Activated naive CD4-positive, alpha-beta T cell treated with anti-CD3 and anti-CD28 coated beads for 36 hours (primary cell): ENCODE measurements at regions not wholly inside any gene's neighbourhood (a gene's known extent, or its start where the extent isn't known, plus 50 kb on each side); places are given as distances from the start of the nearest gene placed in this dataset.
A peak's percentile ranks its signal among the peaks of the same experiment; 100 is the strongest.

ENCODE experiments used
- CTCF ChIA-PET: fragments of 350-600 bp; sonication (Branson Sonifier 250); formaldehyde crosslinking; loops from one replicate; lab custom pipeline; 2021; ENCODE audit warnings: antibody characterized with exemption; lab: Charles Lee
- DNase-seq: peaks from one replicate; pipeline ENCODE4 v3.0.0-alpha.2; 2020
- H3K27ac Mint-ChIP-seq: one replicate; pipeline ENCODE4 v1.8.0; 2021; ENCODE audit warnings: mild to moderate bottlenecking, mixed read lengths
- H3K27me3 Mint-ChIP-seq: one replicate; pipeline ENCODE4 v1.8.0; 2021; ENCODE audit warnings: low read depth, mixed read lengths
- H3K36me3 Mint-ChIP-seq: one replicate; pipeline ENCODE4 v1.8.0; 2021; ENCODE audit warnings: low read depth, mixed read lengths
- H3K4me1 Mint-ChIP-seq: one replicate; pipeline ENCODE4 v1.8.0; 2021; ENCODE audit warnings: low read depth, mixed read lengths
- H3K4me3 Mint-ChIP-seq: one replicate; pipeline ENCODE4 v1.8.0; 2021; ENCODE audit warnings: mild to moderate bottlenecking, moderate library complexity, mixed read lengths
- H3K9me3 Mint-ChIP-seq: one replicate; pipeline ENCODE4 v1.8.0; 2021; ENCODE audit warnings: mixed read lengths
- intact Hi-C: fragments of 100-400 bp; cut with micrococcal nuclease; formaldehyde crosslinking; loops from one replicate; pipeline ENCODE4 v1.15.1; 2023

DNA sequence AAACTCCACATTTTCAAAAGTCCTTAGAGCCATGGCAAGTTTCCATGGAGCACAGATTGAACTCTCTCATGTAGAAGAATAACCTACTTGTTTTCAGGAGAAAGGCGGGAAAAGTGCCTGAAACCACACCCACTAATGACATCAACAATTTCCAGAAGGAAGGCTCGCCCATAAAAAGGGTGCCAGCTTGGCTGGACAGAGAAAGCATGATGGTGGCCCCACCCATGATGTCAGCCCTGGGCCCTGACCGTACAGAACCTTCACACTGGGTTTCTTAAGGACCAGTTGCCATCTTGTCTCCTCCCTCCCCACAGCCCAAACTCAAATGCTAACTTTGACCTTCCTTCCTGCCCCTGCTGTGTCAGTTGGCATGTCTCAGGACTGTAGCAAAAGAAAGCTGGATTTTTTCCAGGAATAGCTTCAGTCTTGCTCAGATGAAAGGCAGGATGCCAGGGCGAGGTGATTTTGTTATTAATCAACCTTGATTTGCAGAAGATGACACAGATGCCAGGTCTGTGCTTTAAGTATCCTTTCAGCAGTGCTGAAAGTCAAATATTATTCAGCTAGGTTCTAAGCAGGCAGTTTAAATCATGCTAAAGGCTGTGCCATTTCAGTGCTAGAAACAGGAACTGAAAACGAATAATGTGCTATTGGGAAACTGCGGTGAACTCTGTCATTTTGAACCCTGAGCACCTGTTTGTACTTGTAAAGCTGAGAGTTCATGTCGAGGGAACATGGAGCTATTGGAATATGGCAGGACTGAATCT, 89.5 kb upstream of the RFC3 start:
- Mint-ChIP-seq H3K4me3 (no peak overlapping the region), H3K9me3 (no peaks in the 10 kb centered on the region), H3K27me3 (no peaks in the 10 kb centered on the region), H3K36me3 (no peaks in the 10 kb centered on the region), H3K4me1 (peaks cover 9% of the 10 kb centered on the region), H3K27ac (no peak overlapping the region)
- CTCF ChIA-PET: interaction anchor here (1.1 kb wide), 1 partner anchor 13 kb away, joined by 3 read pairs; no protein-coding TSS in a partner anchor
- intact Hi-C loops: loop anchor here (10.0 kb wide), 2 partner anchors 824 to 1144 kb away; partner anchors contain the start of gene PDS5B
- DNase-seq: peak; percentile 16

DNA sequence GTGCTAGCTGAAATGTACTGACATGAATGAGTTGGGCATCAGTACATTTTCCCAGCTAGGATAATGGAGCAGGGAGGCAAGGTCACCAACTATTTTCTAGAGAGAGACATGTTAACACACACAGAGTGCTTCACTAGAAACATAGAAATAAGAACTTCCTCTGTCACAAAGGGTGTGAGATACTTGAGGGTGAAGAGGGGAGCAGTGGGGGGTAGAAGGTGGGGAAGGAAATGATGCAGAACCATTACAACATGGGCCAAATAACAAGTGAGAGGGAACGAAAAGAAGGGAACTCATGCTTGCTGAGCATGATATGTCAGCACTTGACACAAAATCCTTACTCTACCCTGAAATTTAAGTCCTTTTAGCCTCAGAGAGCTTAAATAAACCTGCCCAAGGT, 87.8 kb upstream of the RFC3 start:
- H3K27ac Mint-ChIP-seq: no peak overlapping the region
- H3K36me3 Mint-ChIP-seq: no peaks in the 10 kb centered on the region
- H3K4me3 Mint-ChIP-seq: no peak overlapping the region
- DNase-seq: no peak
- peaks cover 5% of the 10 kb centered on the region for H3K4me1 Mint-ChIP-seq
- H3K9me3 Mint-ChIP-seq: no peaks in the 10 kb centered on the region
- intact Hi-C loops: no loop called here
- CTCF ChIA-PET: no interaction called here
- no peaks in the 10 kb centered on the region for H3K27me3 Mint-ChIP-seq

DNA sequence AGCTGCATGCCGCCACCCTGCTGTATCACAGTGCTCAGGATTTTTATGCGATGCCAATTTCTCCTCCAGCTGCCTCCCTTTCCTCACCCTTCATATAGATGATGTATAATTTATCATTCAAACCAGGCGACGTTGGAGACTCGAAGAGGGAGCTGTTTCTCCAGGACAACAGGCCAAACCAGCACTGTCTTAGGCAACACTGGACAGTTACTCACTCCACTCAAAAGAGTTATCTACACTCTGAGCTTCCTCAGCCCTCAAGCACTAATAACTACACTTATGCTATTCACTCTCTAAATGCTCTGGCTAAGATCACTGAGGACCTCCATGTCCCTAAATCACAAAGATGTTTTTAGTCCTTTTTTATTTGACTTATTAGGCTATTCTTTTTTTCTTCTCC, 87.3 kb upstream of the RFC3 start:
- H3K4me3 Mint-ChIP-seq: no peak overlapping the region
- no peaks in the 10 kb centered on the region for H3K27me3 Mint-ChIP-seq
- CTCF ChIA-PET: no interaction called here
- peaks cover 5% of the 10 kb centered on the region for H3K4me1 Mint-ChIP-seq
- intact Hi-C loops: no loop called here
- H3K36me3 Mint-ChIP-seq: no peaks in the 10 kb centered on the region
- no peak overlapping the region for H3K27ac Mint-ChIP-seq
- DNase-seq: no peak
- H3K9me3 Mint-ChIP-seq: no peaks in the 10 kb centered on the region

DNA sequence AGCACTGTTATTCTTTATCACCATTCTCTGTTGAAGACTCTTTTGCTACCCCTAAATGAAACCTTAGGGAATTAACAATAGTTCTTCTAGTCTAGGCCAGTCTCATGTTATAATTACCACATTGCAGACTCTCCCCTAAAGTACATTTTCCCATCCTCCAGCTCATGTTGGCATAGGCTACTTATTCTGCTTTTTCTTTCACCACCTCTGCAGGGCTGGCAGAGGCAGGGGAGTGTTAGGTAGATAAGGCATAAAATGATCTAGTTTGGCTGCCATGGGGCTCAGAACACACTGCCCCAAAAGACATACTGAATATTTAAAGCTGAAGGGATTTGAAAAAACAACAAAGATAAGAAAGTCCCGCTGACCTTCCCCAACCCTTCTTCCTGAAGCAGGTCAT, 82.7 kb upstream of the RFC3 start:
- no peak for DNase-seq
- CTCF ChIA-PET: interaction anchor here (5.4 kb wide), 1 partner anchor 11 kb away, joined by 26 read pairs; no protein-coding TSS in a partner anchor
- Mint-ChIP-seq H3K27ac (no peak overlapping the region), H3K27me3 (no peaks in the 10 kb centered on the region), H3K36me3 (no peaks in the 10 kb centered on the region), H3K9me3 (no peaks in the 10 kb centered on the region), H3K4me1 (no peaks in the 10 kb centered on the region), H3K4me3 (no peak overlapping the region)
- intact Hi-C loops: no loop called here

DNA sequence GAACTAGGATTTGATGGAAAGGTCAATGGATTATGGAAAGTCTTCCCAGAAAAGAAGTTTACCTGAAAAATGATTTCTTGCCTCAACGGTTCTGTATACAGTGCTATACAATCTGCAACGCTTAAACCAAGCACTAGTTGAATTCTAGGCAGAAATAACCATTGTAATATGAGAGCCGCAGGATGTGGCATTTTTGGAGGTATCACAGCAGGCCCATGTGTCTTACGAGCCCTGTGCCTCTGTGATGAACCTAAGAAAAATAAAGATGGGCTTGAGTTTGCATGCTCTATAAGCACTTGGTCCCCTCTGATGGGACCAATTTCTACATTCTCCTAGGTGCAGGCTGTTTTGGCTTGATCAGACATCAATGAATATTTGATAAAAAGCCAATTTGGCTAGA, 78.7 kb upstream of the RFC3 start:
- Mint-ChIP-seq H3K9me3 (no peaks in the 10 kb centered on the region), H3K4me1 (peaks cover 12% of the 10 kb centered on the region), H3K36me3 (no peaks in the 10 kb centered on the region), H3K27me3 (no peaks in the 10 kb centered on the region), H3K27ac (no peak overlapping the region), H3K4me3 (no peak overlapping the region)
- intact Hi-C loops: no loop called here
- no peak for DNase-seq
- CTCF ChIA-PET: no interaction called here

DNA sequence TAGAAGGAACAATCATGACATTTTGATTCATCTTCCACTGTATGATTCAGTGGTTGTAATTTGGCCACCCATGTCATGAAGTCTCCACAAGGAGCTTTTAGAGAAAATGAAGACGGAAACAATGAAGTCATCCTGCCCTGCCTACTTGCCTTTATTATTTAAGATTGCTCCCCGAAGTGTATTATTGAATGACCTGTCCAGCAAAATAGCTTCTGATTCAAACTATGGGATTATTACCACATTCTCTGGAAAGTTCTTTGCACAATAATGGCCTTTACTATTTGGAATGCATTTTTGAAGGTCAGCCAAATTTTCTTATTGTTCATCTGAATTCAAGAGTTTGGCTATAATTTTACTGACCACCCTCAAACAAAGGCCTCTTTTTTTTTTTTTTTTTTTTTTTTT, 77.8 kb upstream of the RFC3 start:
- no peaks in the 10 kb centered on the region for H3K27me3 Mint-ChIP-seq
- no peak for DNase-seq
- H3K36me3 Mint-ChIP-seq: no peaks in the 10 kb centered on the region
- H3K27ac Mint-ChIP-seq: no peak overlapping the region
- H3K9me3 Mint-ChIP-seq: no peaks in the 10 kb centered on the region
- CTCF ChIA-PET: interaction anchor here (0.7 kb wide), 1 partner anchor 9 kb away, joined by 4 read pairs; no protein-coding TSS in a partner anchor
- H3K4me1 Mint-ChIP-seq: peaks cover 20% of the 10 kb centered on the region
- intact Hi-C loops: no loop called here
- H3K4me3 Mint-ChIP-seq: no peak overlapping the region

DNA sequence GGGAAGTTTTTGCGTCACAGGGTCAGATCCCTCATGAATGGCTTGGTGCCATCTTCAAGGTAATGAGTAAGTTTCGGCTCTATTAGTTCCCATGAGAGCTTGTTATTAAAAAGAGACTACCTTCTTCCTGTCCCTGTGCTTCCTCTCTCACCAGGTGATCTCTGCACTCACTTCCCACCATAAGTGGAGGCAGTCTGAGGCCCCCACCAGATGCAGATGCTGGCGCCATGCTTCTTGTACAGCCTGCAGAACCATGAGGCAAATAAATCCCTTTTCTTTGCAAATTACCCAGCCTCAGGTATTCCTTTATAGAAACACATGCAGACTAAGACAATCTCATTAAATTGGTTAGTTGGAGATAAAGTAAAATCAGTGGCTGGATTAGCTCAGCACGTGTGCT, 75.6 kb upstream of the RFC3 start:
- DNase-seq: no peak
- intact Hi-C loops: no loop called here
- CTCF ChIA-PET: interaction anchor here (0.6 to 1.1 kb wide), 2 partner anchors 8 to 199 kb away, joined by 3 read pairs; no protein-coding TSS in a partner anchor

DNA sequence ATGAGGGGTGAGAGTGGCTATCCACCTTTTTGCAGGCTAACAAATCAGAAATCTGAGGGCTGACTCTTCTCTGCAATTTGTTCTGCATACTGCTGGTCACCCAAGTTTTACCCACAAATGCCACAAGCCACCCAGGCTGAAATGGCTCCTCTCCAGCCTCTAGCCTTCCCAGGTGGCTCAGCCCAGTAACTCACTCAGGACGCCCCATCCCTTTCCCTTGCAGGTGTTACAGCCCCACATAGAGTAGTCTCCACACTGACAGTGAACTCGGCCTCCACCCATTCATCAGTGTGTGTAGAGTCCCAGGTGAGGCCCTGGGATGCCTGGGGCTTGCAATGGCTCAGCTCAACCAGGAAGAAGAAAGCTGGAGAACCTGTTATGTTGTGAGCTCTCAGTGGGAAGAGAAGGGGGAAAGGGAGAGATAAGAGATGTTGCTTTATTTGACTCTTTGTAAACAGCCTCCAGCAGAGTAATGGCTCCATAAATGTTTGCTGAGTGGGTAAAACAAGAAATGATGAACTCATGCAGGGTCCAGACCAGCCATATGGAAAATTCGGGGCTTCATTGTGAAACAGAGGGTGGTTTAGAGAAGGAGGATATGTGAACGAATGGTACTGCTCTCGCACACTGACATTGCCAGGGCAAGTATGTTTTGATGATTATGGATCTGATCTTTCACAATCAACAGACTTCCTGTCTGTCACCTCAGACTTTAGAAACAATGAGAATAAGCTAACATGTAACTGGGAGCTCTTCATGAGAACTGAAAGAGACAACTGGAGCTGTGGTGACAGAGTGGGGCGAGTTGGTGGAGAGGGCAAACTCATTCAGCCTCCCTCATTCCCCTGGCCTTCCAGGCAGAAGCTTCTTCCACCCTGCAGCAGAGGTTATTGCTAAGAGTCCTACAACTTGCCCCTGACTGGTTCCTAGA, 74.2 kb upstream of the RFC3 start:
- peak; percentile 30 for DNase-seq
- peaks cover 2% of the 10 kb centered on the region for H3K27me3 Mint-ChIP-seq
- CTCF ChIA-PET: interaction anchor here (0.9 kb wide), 1 partner anchor 458 kb away, joined by 3 read pairs; the partner anchor contains the start of gene STARD13
- peak overlapping the region; percentile 17 for H3K27ac Mint-ChIP-seq
- no peak overlapping the region for H3K4me3 Mint-ChIP-seq
- intact Hi-C loops: no loop called here
- H3K4me1 Mint-ChIP-seq: peaks cover 20% of the 10 kb centered on the region
- no peaks in the 10 kb centered on the region for H3K36me3 Mint-ChIP-seq
- peaks cover 2% of the 10 kb centered on the region for H3K9me3 Mint-ChIP-seq

More for the DNA sequence above, 75.6 kb upstream of the RFC3 start:
- peaks cover 20% of the 10 kb centered on the region for H3K4me1 Mint-ChIP-seq
- H3K27me3 Mint-ChIP-seq: no peaks in the 10 kb centered on the region
- H3K4me3 Mint-ChIP-seq: no peak overlapping the region
- no peaks in the 10 kb centered on the region for H3K36me3 Mint-ChIP-seq
- no peaks in the 10 kb centered on the region for H3K9me3 Mint-ChIP-seq
- no peak overlapping the region for H3K27ac Mint-ChIP-seq

DNA sequence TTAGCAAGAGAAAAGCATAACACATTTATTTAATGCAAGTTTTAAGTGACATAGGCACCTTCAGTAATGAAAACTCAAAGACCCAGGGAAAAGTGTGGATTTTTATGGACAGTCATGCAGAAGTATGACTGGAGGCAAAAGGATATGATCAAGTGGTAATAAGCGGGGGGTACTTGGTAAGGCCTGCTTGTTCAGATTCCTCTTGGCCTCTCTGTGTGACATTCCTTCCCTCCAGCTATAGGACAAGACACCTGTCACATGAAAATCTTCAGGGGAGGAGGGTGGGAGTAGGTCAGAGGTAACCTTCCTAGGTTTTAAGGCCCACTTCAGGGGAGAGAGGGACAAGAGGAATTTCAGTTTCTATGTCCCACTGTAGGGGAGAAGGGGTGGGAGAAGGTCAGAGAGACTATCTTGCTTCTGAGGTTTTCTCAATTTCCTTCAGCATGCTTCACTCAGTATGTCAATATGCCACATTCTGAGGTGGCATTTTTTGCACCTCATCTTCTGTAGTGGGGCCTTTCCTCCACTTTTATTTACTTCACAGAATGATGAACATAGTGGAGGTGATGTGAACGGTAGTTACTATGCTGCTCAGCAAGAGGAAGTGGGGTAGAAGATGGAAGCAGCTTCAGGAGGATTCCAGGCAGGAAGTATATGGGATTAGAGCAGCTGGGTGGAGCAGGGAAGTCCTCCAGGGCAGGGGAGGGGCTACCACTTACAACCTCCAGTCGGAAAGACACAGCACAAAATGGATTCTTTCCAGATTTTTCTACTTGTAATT, 73.2 kb upstream of the RFC3 start:
- Mint-ChIP-seq H3K27me3 (peaks cover 2% of the 10 kb centered on the region), H3K4me3 (no peak overlapping the region), H3K9me3 (peaks cover 2% of the 10 kb centered on the region), H3K27ac (no peak overlapping the region), H3K4me1 (peaks cover 20% of the 10 kb centered on the region), H3K36me3 (no peaks in the 10 kb centered on the region)
- intact Hi-C loops: no loop called here
- CTCF ChIA-PET: interaction anchor here (0.5 to 0.9 kb wide), 2 partner anchors 102 to 460 kb away, joined by 3 read pairs; partner anchors contain the start of gene STARD13
- DNase-seq: no peak

DNA sequence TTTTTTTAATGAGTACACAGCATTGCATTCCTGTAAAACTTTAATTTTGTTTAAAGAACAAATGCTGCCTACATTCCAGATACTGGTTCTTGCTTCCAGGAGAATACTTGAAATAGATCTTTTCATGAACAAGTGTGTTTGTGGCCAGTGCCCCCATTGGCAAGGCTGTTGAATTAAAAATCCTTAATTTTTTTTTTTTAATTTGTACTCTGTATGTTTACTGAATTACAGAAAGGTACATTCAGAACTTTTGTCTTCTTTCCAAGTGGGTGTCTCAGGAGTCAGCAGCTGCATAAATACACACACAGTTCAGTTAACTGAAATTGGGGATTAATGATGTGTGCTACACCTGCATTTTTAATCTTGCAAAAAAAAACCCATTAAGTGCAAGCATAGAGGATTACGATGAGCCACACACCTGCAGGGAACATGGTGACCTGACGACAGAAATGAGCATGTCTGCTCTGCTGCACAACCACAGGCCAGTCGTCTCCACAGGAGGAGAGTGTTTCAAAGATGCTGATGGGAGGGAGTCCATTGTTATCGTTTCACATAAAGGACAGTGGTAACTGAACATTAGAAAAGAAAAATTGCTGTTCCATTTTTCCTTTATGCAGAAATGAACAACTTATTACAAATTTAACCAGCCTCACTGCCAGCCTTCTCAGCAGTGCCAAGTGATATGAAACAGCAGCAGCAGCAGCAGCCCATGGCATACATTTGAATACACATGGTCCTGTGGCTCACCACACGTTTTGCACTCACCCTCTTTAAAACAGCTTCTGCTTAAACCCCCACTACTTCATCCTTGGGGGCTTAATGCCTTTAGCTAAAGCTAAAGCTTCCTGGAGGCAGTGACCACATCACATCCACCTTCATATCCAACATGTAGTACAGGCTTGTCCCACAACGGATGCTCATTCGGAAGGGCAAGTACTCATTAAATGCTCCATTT, 72.3 kb upstream of the RFC3 start:
- DNase-seq: no peak
- peaks cover 2% of the 10 kb centered on the region for H3K27me3 Mint-ChIP-seq
- H3K4me1 Mint-ChIP-seq: peaks cover 20% of the 10 kb centered on the region
- peaks cover 2% of the 10 kb centered on the region for H3K9me3 Mint-ChIP-seq
- intact Hi-C loops: no loop called here
- CTCF ChIA-PET: no interaction called here
- no peak overlapping the region for H3K27ac Mint-ChIP-seq
- no peak overlapping the region for H3K4me3 Mint-ChIP-seq
- no peaks in the 10 kb centered on the region for H3K36me3 Mint-ChIP-seq

DNA sequence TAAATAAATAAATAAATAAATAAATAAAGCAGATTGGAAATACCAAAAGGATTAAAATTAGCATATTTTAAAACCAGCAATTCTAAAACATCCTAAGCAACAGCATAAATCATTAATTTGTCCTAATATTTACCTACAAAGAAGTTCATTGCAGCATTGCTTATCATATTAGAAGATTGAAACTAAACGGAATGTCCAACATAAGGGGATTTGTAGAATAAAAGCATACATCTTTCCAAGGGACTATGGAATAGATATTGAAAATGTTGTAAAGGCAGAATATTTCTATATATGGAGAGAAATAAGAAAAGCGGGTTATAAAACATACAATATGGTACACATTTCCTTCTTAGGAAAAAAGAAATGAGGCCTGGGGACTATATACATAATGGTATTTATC, 71.1 kb upstream of the RFC3 start:
- no peak overlapping the region for H3K4me3 Mint-ChIP-seq
- intact Hi-C loops: no loop called here
- CTCF ChIA-PET: no interaction called here
- H3K4me1 Mint-ChIP-seq: peaks cover 20% of the 10 kb centered on the region
- H3K27ac Mint-ChIP-seq: no peak overlapping the region
- H3K36me3 Mint-ChIP-seq: no peaks in the 10 kb centered on the region
- H3K9me3 Mint-ChIP-seq: peaks cover 2% of the 10 kb centered on the region
- peaks cover 2% of the 10 kb centered on the region for H3K27me3 Mint-ChIP-seq
- DNase-seq: no peak
